DND-41 (cell line): ENCODE measurements at regions not wholly inside any gene's neighbourhood (a gene's known extent, or its start where the extent isn't known, plus 50 kb on each side); places are given as distances from the start of the nearest gene placed in this dataset.

Experiments used
- ATAC-seq: fragments of 200-7000 bp; cut with Tn5 transposase; 3 replicates; pipeline ENCODE4 v1.9.1; 2021; ENCODE audit warnings: low read depth; ENCODE audit not compliant: insufficient read depth
- DNase-seq: peaks from one replicate; pipeline ENCODE4 v3.0.0-alpha.2; 2020
- H2AFZ ChIP-seq: 2 replicates; pipeline ENCODE4 v1.6.0; 2012; ENCODE audit warnings: low read depth, low read length
- H3K27ac ChIP-seq: 2 replicates; pipeline ENCODE4 v1.5.1; 2012; ENCODE audit warnings: low read length, inconsistent platforms
- H3K27me3 ChIP-seq: fragments of 200-600 bp; sonication (generic); 2 replicates; pipeline ENCODE4 v1.6.0; 2012; ENCODE audit warnings: low read length, mild to moderate bottlenecking, inconsistent platforms; ENCODE audit not compliant: insufficient read depth, poor library complexity
- H3K36me3 ChIP-seq: 2 replicates; pipeline ENCODE4 v1.5.1; 2012; ENCODE audit warnings: low read length, inconsistent platforms; ENCODE audit not compliant: insufficient read depth
- H3K4me1 ChIP-seq: 2 replicates; pipeline ENCODE4 v1.5.1; 2012; ENCODE audit warnings: mild to moderate bottlenecking, low read length; ENCODE audit not compliant: insufficient read depth
- H3K4me2 ChIP-seq: 2 replicates; pipeline ENCODE4 v1.6.0; 2012; ENCODE audit warnings: mild to moderate bottlenecking, moderate library complexity, low read length, inconsistent platforms; ENCODE audit not compliant: insufficient read depth
- H3K4me3 ChIP-seq, 2 experiments: fragments of 200-600 bp in 1 of 2; shearing (Covaris generic) in 1 of 2; 2 replicates each; pipeline ENCODE4 v1.5.1; 2012 to 2016; ENCODE audit warnings: inconsistent platforms in 2 of 2, low read length in 2 of 2, mild to moderate bottlenecking in 2 of 2, low read depth in 1 of 2, moderate library complexity in 1 of 2
- H3K79me2 ChIP-seq: 2 replicates; pipeline ENCODE4 v1.6.0; 2012; ENCODE audit warnings: low read length, inconsistent platforms; ENCODE audit not compliant: insufficient read depth
- H3K9ac ChIP-seq: 2 replicates; pipeline ENCODE4 v1.6.0; 2012; ENCODE audit warnings: low read depth, mild to moderate bottlenecking, inconsistent platforms, low read length, moderate library complexity
- H3K9me3 ChIP-seq: 2 replicates; pipeline ENCODE4 v1.5.1; 2012; ENCODE audit warnings: low read length, moderate library complexity, mild to moderate bottlenecking, inconsistent platforms; ENCODE audit not compliant: insufficient read depth, severe bottlenecking
- H4K20me1 ChIP-seq: 2 replicates; pipeline ENCODE4 v1.6.0; 2012; ENCODE audit warnings: low read length; ENCODE audit not compliant: insufficient read depth
- CTCF ChIP-seq: IDR thresholded peaks from 2 replicates; pipeline ENCODE4 v1.5.1; 2012; ENCODE audit warnings: borderline replicate concordance, low read length, moderate library complexity, mild to moderate bottlenecking; ENCODE audit not compliant: poor library complexity, severe bottlenecking; ENCODE audit errors: extremely low read depth
- EZH2 ChIP-seq: IDR thresholded peaks from 3 replicates; pipeline ENCODE4 v1.6.1; 2012; ENCODE audit warnings: borderline replicate concordance, low read depth, mild to moderate bottlenecking, moderate library complexity, low read length, inconsistent platforms; ENCODE audit not compliant: severe bottlenecking

- no peak overlapping the region for H3K9ac ChIP-seq
- H3K4me1 ChIP-seq, result no peaks in the 10 kb centered on the region
- no peak overlapping the region for H3K4me2 ChIP-seq
- no peaks in the 10 kb centered on the region for H4K20me1 ChIP-seq
- H3K27me3 ChIP-seq, result no peaks in the 10 kb centered on the region
- TF ChIP-seq CTCF (no peak), EZH2 (no peak)
- no peak overlapping the region for H3K27ac ChIP-seq
- ATAC-seq (no peak), DNase-seq (no peak)
- no peak overlapping the region for H2AFZ ChIP-seq
- H3K36me3 ChIP-seq, result no peaks in the 10 kb centered on the region
- no peaks in the 10 kb centered on the region for H3K79me2 ChIP-seq
- no peak overlapping the region for H3K4me3 ChIP-seq
- no peaks in the 10 kb centered on the region for H3K9me3 ChIP-seq
These were observed 234.3 kb upstream of the MSX2 start for GRCh38 chr5:174489920-174490597.

GRCh38 chr5:174490728-174491127, 233.7 kb upstream of the MSX2 start:
- ATAC-seq (no peak), DNase-seq (no peak)
- H3K27ac ChIP-seq, result no peak overlapping the region
- H3K4me2 ChIP-seq, result no peak overlapping the region
- TF ChIP-seq EZH2 (no peak), CTCF (no peak)
- H3K36me3 ChIP-seq, result no peaks in the 10 kb centered on the region
- no peak overlapping the region for H3K9ac ChIP-seq
- no peaks in the 10 kb centered on the region for H4K20me1 ChIP-seq
- H3K4me1 ChIP-seq, result no peaks in the 10 kb centered on the region
- no peaks in the 10 kb centered on the region for H3K27me3 ChIP-seq
- H2AFZ ChIP-seq, result no peak overlapping the region
- H3K4me3 ChIP-seq, result no peak overlapping the region
- no peaks in the 10 kb centered on the region for H3K9me3 ChIP-seq
- H3K79me2 ChIP-seq, result no peaks in the 10 kb centered on the region

GRCh38 chr5:174491265-174491664, 233.1 kb upstream of the MSX2 start:
- Histone ChIP-seq H3K36me3 (no peaks in the 10 kb centered on the region), H3K9ac (no peak overlapping the region), H3K27me3 (no peaks in the 10 kb centered on the region), H3K27ac (no peak overlapping the region), H2AFZ (no peak overlapping the region), H3K4me3 (no peak overlapping the region), H3K4me2 (no peak overlapping the region), H4K20me1 (no peaks in the 10 kb centered on the region), H3K9me3 (no peaks in the 10 kb centered on the region), H3K79me2 (no peaks in the 10 kb centered on the region), H3K4me1 (no peaks in the 10 kb centered on the region)
- TF ChIP-seq EZH2 (no peak), CTCF (no peak)
- no peak for DNase-seq
- no peak for ATAC-seq
